Panc1 (cell line): ENCODE measurements at regions not wholly inside any gene's neighbourhood (a gene's known extent, or its start where the extent isn't known, plus 50 kb on each side); places are given as distances from the start of the nearest gene placed in this dataset.

Source experiments
- ATAC-seq: fragments of 200-7000 bp; cut with Tn5 transposase; 2 replicates; pipeline ENCODE4 v1.9.1; 2020; ENCODE audit warnings: mild to moderate bottlenecking, moderate library complexity
- BruUV-seq: library from RNA; stranded (reverse); fragments of 400-500 nt; replicated peaks from 2 replicates; lab custom pipeline; 2021; lab: Mats Ljungman, UMichigan
- CTCF ChIA-PET: fragments of 300-600 bp; sonication (Branson Sonifier 250); formaldehyde crosslinking; loops from one replicate; lab custom pipeline; 2022; ENCODE audit warnings: antibody characterized with exemption; lab: Charles Lee
- POLR2A ChIA-PET: fragments of 300-600 bp; sonication (Branson Sonifier 250); formaldehyde crosslinking; loops from one replicate; lab custom pipeline; 2022; ENCODE audit warnings: antibody characterized with exemption; lab: Charles Lee
- DNase-seq: peaks from one replicate; pipeline ENCODE4 v3.0.0-alpha.2; 2010; ENCODE audit warnings: low read depth, low spot score
- H3K27ac ChIP-seq: 2 replicates; pipeline ENCODE4 v1.5.1; 2011; ENCODE audit warnings: mild to moderate bottlenecking, low read length, inconsistent platforms
- H3K27me3 ChIP-seq: fragments of 200-500 bp; sonication (Bioruptor generic); 2 replicates; pipeline ENCODE4 v1.6.0; 2014; ENCODE audit warnings: low read length, inconsistent platforms; ENCODE audit not compliant: control insufficient read depth, insufficient read depth
- H3K36me3 ChIP-seq: fragments of 200-500 bp; sonication (Bioruptor generic); 2 replicates; pipeline ENCODE4 v1.5.1; 2014; ENCODE audit warnings: inconsistent platforms, mild to moderate bottlenecking, low read length, moderate library complexity; ENCODE audit not compliant: control insufficient read depth, insufficient read depth
- H3K4me1 ChIP-seq: 2 replicates; pipeline ENCODE4 v1.5.1; 2011; ENCODE audit warnings: inconsistent platforms, mild to moderate bottlenecking, low read length, moderate library complexity; ENCODE audit not compliant: control insufficient read depth, insufficient read depth
- H3K4me3 ChIP-seq, 2 experiments: 2 replicates each; pipeline ENCODE4 v1.5.1; 2011 to 2012; ENCODE audit warnings: low read depth in 2 of 2, low read length in 2 of 2, mild to moderate bottlenecking in 2 of 2, inconsistent platforms in 1 of 2, moderate library complexity in 1 of 2
- H3K9me3 ChIP-seq: fragments of 200-500 bp; sonication (Bioruptor generic); 2 replicates; pipeline ENCODE4 v1.5.1; 2014; ENCODE audit warnings: low read depth, mild to moderate bottlenecking, inconsistent platforms, low read length, moderate library complexity; ENCODE audit not compliant: control insufficient read depth, insufficient read depth
- CTCF ChIP-seq: fragments of 450-650 bp; IDR thresholded peaks from 2 replicates; pipeline ENCODE4 v1.5.1; 2017; ENCODE audit warnings: mild to moderate bottlenecking
- POLR2AphosphoS5 ChIP-seq: IDR thresholded peaks from 2 replicates; pipeline ENCODE4 v1.6.1; 2012; ENCODE audit warnings: mild to moderate bottlenecking, low read depth, low read length, moderate library complexity
- REST ChIP-seq, 2 experiments: IDR thresholded peaks; 2 replicates each; pipeline ENCODE4 v1.6.1; 2011 to 2012; ENCODE audit warnings: low read depth in 2 of 2, control low read depth in 1 of 2, low read length in 1 of 2, mild to moderate bottlenecking in 1 of 2, moderate library complexity in 1 of 2; ENCODE audit not compliant: insufficient read depth in 1 of 2
- SIN3A ChIP-seq: IDR thresholded peaks from 2 replicates; pipeline ENCODE4 v1.6.1; 2012; ENCODE audit warnings: low read depth, mild to moderate bottlenecking, low read length, moderate library complexity, borderline replicate concordance; ENCODE audit not compliant: insufficient read depth
- TCF7L2 ChIP-seq: IDR thresholded peaks from 2 replicates; pipeline ENCODE4 v1.6.1; 2011; ENCODE audit warnings: mild to moderate bottlenecking, low read depth, low read length, inconsistent platforms
- in situ Hi-C: cut with HindIII; loops from 2 replicates; pipeline ENCODE4 v1.10.0; 2016; ENCODE audit warnings: low sequenced_read_pairs, low pct_unique_long_range_greater_than_20kb
- intact Hi-C: fragments of 100-400 bp; cut with micrococcal nuclease; formaldehyde crosslinking; loops from one replicate; pipeline ENCODE4 v1.10.0; 2022; ENCODE audit not compliant: unreplicated experiment

- no peak overlapping the region for H3K4me3 ChIP-seq
- H3K27ac ChIP-seq = no peak overlapping the region
- no peak for DNase-seq
- ChIA-PET CTCF (no interaction called here), POLR2A (no interaction called here)
- no peaks in the 10 kb centered on the region for H3K4me1 ChIP-seq
- H3K36me3 ChIP-seq = no peaks in the 10 kb centered on the region
- intact Hi-C loops = no loop called here
- no peaks in the 10 kb centered on the region for H3K27me3 ChIP-seq
- H3K9me3 ChIP-seq = no peaks in the 10 kb centered on the region
- in situ Hi-C loops = no loop called here
- TF ChIP-seq CTCF (no peak), REST (IDR thresholded peaks at IDR 0.05; ENCODE audit: insufficient read depth in 1 of 2, low read depth in 2 of 2, low read length in 1 of 2) (no peak), TCF7L2 (no peak), POLR2AphosphoS5 (no peak), SIN3A (no peak)
- no TSS peak for BruUV-seq
- no peak for ATAC-seq
Measured at GRCh38 chr18:32823226-32823625, 50.4 kb upstream of the KLHL14 start.
